DOHH2 (cell line): ENCODE measurements at regions not wholly inside any gene's neighbourhood (a gene's known extent, or its start where the extent isn't known, plus 50 kb on each side); places are given as distances from the start of the nearest gene placed in this dataset.

Experiments used
- H3F3A ChIP-seq: fragments of 200-600 bp; sonication (generic), shearing (Covaris generic); 2 replicates; pipeline ENCODE4 v1.6.0; 2016; ENCODE audit warnings: antibody characterized with exemption, mild to moderate bottlenecking; ENCODE audit not compliant: control insufficient read depth, insufficient read depth
- H3K27ac ChIP-seq: fragments of 200-600 bp; sonication (generic); 2 replicates; pipeline ENCODE4 v1.5.1; 2014; ENCODE audit warnings: low read depth, mild to moderate bottlenecking, low read length, moderate library complexity
- H3K27me3 ChIP-seq: fragments of 200-600 bp; sonication (generic); 2 replicates; pipeline ENCODE4 v1.6.1; 2014; ENCODE audit warnings: mild to moderate bottlenecking, low read length, mixed read lengths; ENCODE audit not compliant: control insufficient read depth
- H3K36me3 ChIP-seq: fragments of 200-600 bp; sonication (generic); 2 replicates; pipeline ENCODE4 v1.6.1; 2014; ENCODE audit warnings: mild to moderate bottlenecking, low read length, moderate library complexity, mixed read lengths; ENCODE audit not compliant: control insufficient read depth
- H3K4me1 ChIP-seq: fragments of 200-600 bp; sonication (generic); 2 replicates; pipeline ENCODE4 v1.6.1; 2014; ENCODE audit warnings: mild to moderate bottlenecking, low read length, mixed read lengths; ENCODE audit not compliant: control insufficient read depth
- H3K4me2 ChIP-seq: fragments of 200-600 bp; sonication (generic); 2 replicates; pipeline ENCODE4 v1.6.0; 2014; ENCODE audit warnings: mild to moderate bottlenecking, low read length, moderate library complexity
- H3K4me3 ChIP-seq: fragments of 200-600 bp; sonication (generic); 2 replicates; pipeline ENCODE4 v1.5.1; 2014; ENCODE audit warnings: mild to moderate bottlenecking, low read length, mixed read lengths
- H3K79me2 ChIP-seq: fragments of 200-600 bp; sonication (generic); 2 replicates; pipeline ENCODE4 v1.6.1; 2014; ENCODE audit warnings: mild to moderate bottlenecking, low read length, mixed read lengths; ENCODE audit not compliant: control insufficient read depth
- H3K9me2 ChIP-seq: fragments of 200-600 bp; sonication (generic); replicated peaks from 2 replicates; pipeline ENCODE4 v1.6.1; 2014; ENCODE audit warnings: mild to moderate bottlenecking, low read length, mixed read lengths; ENCODE audit not compliant: control insufficient read depth
- H3K9me3 ChIP-seq: fragments of 200-600 bp; sonication (generic); 2 replicates; pipeline ENCODE4 v1.6.1; 2014; ENCODE audit warnings: antibody characterized with exemption, low read length, mixed read lengths; ENCODE audit not compliant: control insufficient read depth, insufficient read depth
- H4K20me1 ChIP-seq: fragments of 200-600 bp; sonication (generic); 2 replicates; pipeline ENCODE4 v1.6.0; 2014; ENCODE audit warnings: low read depth, mild to moderate bottlenecking, antibody characterized with exemption, low read length, moderate library complexity; ENCODE audit not compliant: control insufficient read depth, insufficient read depth
- EZH2phosphoT487 ChIP-seq: fragments of 200-600 bp; sonication (generic); IDR thresholded peaks from 2 replicates; pipeline ENCODE4 v1.6.1; 2017; ENCODE audit warnings: borderline replicate concordance, mild to moderate bottlenecking, antibody characterized with exemption, low read length, moderate library complexity, mixed read lengths
- TF ChIP-seq, protein P1 (sequence below): fragments of 200-600 bp; sonication (generic); IDR thresholded peaks from one replicate; pipeline ENCODE4 v1.5.1; 2014; ENCODE audit warnings: antibody characterized with exemption, mild to moderate bottlenecking, low read depth, low read length; ENCODE audit not compliant: poor library complexity, severe bottlenecking

DNA sequence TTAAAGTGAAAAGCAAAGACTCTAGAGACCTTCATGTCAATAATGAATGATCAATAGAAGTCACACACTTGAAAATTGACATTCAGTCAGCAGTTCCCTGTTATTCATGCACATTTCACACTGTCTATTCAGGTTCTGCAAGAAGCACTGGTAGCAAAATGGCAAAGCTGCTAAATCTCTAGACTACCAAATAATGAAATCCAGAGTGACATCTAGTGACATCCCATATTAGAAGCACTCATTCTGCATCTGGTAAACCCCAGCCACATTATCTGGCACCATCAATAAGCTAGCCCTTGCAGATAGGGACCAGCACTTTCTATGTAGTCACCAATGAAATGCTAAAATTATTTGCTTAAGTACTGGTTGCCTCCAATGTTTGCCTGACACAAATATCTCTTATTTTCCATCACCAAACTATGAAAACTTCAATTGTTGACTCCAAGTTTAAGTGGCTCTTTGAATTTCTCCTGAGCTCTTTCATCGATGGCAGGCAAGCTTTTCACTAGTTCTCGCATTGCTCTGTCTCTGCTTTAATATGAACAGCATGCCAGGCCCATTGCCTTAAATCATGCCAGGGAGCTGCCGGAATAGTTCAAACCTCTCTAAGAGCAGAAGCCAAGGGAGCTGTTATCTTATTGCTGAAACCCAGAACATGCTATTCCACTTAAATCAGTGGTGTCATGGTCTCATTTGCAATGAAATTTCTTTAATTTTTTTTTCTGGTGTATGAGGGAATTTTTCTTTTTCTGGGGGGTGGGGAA lies 409.9 kb downstream of the MZT1 start:
- no peak for TF ChIP-seq EZH2phosphoT487
- TF ChIP-seq, protein P1, sequence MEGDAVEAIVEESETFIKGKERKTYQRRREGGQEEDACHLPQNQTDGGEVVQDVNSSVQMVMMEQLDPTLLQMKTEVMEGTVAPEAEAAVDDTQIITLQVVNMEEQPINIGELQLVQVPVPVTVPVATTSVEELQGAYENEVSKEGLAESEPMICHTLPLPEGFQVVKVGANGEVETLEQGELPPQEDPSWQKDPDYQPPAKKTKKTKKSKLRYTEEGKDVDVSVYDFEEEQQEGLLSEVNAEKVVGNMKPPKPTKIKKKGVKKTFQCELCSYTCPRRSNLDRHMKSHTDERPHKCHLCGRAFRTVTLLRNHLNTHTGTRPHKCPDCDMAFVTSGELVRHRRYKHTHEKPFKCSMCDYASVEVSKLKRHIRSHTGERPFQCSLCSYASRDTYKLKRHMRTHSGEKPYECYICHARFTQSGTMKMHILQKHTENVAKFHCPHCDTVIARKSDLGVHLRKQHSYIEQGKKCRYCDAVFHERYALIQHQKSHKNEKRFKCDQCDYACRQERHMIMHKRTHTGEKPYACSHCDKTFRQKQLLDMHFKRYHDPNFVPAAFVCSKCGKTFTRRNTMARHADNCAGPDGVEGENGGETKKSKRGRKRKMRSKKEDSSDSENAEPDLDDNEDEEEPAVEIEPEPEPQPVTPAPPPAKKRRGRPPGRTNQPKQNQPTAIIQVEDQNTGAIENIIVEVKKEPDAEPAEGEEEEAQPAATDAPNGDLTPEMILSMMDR, result no peak
- H3K9me3 ChIP-seq, result no peaks in the 10 kb centered on the region
- H3K4me2 ChIP-seq, result no peak overlapping the region
- no peaks in the 10 kb centered on the region for H4K20me1 ChIP-seq
- no peaks in the 10 kb centered on the region for H3K79me2 ChIP-seq
- H3K4me3 ChIP-seq, result no peak overlapping the region
- no peaks in the 10 kb centered on the region for H3F3A ChIP-seq
- H3K9me2 ChIP-seq, result no peaks in the 10 kb centered on the region
- H3K36me3 ChIP-seq, result no peaks in the 10 kb centered on the region
- no peak overlapping the region for H3K27ac ChIP-seq
- no peaks in the 10 kb centered on the region for H3K27me3 ChIP-seq
- no peaks in the 10 kb centered on the region for H3K4me1 ChIP-seq

DNA sequence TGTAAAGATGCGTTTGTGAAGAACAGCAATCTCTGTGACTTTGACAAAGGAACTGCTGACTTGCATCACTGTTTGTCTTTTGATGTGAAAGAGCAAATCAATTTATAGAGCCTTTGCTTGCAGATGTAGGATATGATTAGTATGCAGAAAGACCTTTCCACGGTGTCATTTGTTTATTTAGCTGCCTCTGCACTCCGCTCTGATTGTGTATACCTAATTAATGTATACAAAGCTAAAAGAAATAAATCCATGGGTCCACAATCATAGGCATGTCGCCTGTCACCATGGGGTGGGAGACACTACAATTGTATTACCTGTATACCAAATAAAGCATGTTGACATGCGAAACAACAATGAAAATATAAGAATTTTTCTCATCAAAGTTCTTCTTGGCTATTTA lies 410.7 kb downstream of the MZT1 start:
- Histone ChIP-seq H3K27me3 (no peaks in the 10 kb centered on the region), H3F3A (no peaks in the 10 kb centered on the region), H3K27ac (no peak overlapping the region), H4K20me1 (no peaks in the 10 kb centered on the region), H3K4me1 (no peaks in the 10 kb centered on the region), H3K4me2 (no peak overlapping the region), H3K9me3 (no peaks in the 10 kb centered on the region), H3K36me3 (no peaks in the 10 kb centered on the region), H3K79me2 (no peaks in the 10 kb centered on the region), H3K9me2 (no peaks in the 10 kb centered on the region), H3K4me3 (no peak overlapping the region)
- TF ChIP-seq, protein P1, result no peak
- TF ChIP-seq EZH2phosphoT487, result no peak

DNA sequence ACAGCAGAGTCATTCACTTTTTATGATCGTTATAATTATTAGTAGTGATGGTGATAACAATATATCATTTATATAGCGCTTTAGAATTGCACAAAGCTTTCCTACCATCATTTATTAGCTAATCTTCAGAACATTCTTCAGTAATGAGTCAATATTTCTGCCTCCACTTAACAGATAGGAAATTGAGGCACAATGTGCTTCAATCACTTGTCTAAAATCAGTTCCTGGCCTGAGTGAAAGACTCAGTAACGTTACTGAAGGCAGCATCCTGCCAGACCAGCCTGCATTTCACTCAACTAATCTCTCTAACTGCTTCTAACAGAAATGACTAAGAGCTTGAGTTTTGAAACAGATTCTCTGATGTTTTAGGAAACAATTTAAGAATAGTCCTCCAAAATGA lies 412.1 kb downstream of the MZT1 start:
- H3F3A ChIP-seq, result no peaks in the 10 kb centered on the region
- no peaks in the 10 kb centered on the region for H3K4me1 ChIP-seq
- no peaks in the 10 kb centered on the region for H3K79me2 ChIP-seq
- H3K9me3 ChIP-seq, result no peaks in the 10 kb centered on the region
- H3K27me3 ChIP-seq, result no peaks in the 10 kb centered on the region
- no peaks in the 10 kb centered on the region for H3K9me2 ChIP-seq
- no peaks in the 10 kb centered on the region for H3K36me3 ChIP-seq
- H3K27ac ChIP-seq, result no peak overlapping the region
- H3K4me3 ChIP-seq, result no peak overlapping the region
- TF ChIP-seq EZH2phosphoT487, result no peak
- TF ChIP-seq, protein P1, result no peak
- no peaks in the 10 kb centered on the region for H4K20me1 ChIP-seq
- H3K4me2 ChIP-seq, result no peak overlapping the region
